ENCODE measurements at regions not wholly inside any gene's neighbourhood (a gene's known extent, or its start where the extent isn't known, plus 50 kb on each side); places are given as distances from the start of the nearest gene placed in this dataset.

DNA sequence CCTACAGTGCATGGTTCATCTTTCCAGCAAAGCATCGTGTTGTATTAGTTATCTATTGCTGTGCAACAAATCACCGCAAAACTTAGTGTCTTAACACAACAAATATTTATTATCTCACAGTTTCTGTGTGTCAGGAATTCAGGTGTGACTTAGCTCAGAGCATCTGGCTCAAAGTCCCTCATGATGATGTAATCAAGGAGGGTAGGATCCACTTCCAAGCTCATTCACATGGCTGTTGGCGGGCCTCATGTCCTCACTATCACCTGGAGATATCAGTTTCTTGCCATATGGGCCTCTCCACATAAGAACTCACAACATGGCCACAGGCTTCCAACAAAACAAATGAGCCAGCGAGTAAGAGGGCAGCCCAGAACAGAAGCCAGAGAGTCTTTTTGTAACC lies 135.6 kb upstream of the GJB5 start:
- no peaks in the 10 kb centered on the region for H3K27me3 ChIP-seq
- H3K4me1 ChIP-seq = no peaks in the 10 kb centered on the region
- H3K27ac ChIP-seq = no peak overlapping the region
- no peaks in the 10 kb centered on the region for H3K36me3 ChIP-seq
- intact Hi-C loops (cut with DNase I) = no loop called here
- WGBS, 2 donors = 82 to 86% methylated on average over 4 of the region's 4 CpGs
- DNase-seq = no peak
- H3K9me3 ChIP-seq = no peaks in the 10 kb centered on the region
- no peak overlapping the region for H3K4me3 ChIP-seq (replicated peaks in 1 of 3)
- no peak for TF ChIP-seq POLR2A (IDR thresholded peaks at IDR 0.05)
- TF ChIP-seq, protein P1, sequence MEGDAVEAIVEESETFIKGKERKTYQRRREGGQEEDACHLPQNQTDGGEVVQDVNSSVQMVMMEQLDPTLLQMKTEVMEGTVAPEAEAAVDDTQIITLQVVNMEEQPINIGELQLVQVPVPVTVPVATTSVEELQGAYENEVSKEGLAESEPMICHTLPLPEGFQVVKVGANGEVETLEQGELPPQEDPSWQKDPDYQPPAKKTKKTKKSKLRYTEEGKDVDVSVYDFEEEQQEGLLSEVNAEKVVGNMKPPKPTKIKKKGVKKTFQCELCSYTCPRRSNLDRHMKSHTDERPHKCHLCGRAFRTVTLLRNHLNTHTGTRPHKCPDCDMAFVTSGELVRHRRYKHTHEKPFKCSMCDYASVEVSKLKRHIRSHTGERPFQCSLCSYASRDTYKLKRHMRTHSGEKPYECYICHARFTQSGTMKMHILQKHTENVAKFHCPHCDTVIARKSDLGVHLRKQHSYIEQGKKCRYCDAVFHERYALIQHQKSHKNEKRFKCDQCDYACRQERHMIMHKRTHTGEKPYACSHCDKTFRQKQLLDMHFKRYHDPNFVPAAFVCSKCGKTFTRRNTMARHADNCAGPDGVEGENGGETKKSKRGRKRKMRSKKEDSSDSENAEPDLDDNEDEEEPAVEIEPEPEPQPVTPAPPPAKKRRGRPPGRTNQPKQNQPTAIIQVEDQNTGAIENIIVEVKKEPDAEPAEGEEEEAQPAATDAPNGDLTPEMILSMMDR (IDR thresholded peaks at IDR 0.05) = no peak

DNA sequence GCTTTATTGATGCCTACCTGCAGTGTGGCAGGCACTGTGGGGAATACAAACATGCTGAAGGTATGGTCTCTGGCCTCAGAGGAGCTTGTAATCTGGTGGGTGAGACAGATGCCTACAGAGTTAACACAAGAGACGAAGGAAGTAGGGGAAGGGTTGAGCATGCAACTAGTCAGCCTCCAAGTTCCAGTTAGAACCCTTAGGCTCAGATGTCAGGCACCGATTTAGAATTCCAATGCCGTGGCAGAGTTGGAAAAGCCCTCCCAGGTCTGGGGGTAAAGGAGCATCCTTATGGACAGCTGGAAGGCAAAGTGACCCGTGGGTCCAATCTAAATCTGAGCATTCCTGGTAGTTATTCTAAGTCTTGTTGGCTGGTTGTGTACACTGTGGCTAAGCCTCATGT lies 132.9 kb upstream of the GJB5 start:
- Histone ChIP-seq H3K27ac (no peak overlapping the region), H3K4me3 (replicated peaks in 1 of 3) (no peak overlapping the region), H3K27me3 (no peaks in the 10 kb centered on the region), H3K36me3 (no peaks in the 10 kb centered on the region), H3K9me3 (no peaks in the 10 kb centered on the region), H3K4me1 (no peaks in the 10 kb centered on the region)
- WGBS, 2 donors = 61 to 62% methylated on average over 4 of the region's 4 CpGs
- TF ChIP-seq, protein P1 (IDR thresholded peaks at IDR 0.05) = no peak
- no peak for TF ChIP-seq POLR2A (IDR thresholded peaks at IDR 0.05)
- intact Hi-C loops (cut with DNase I) = no loop called here
- DNase-seq = no peak

DNA sequence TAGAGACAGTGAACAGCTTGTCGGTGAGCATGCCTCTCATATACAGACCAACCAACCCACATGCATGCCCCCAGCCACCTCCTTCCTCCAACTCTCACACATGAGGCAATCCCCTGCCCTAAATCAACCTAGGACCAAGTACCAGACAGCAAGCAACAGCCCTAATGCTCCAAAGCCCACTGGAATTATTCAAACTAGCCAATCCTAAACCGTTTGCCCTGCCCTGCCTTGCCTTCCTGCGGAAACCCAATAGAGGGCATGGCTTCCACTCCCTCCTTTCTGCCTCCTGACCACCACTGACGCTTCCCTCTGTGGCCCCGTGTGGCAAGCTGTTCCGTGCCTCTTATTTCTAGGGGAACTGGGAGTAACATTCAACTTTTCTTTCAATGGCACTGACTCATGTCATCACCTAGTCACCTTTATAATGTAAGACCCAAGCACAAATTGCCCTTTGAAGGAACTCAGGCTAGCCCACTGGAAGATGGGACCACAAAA lies 129.3 kb upstream of the GJB5 start:
- H3K4me1 ChIP-seq = no peaks in the 10 kb centered on the region
- intact Hi-C loops (cut with DNase I) = no loop called here
- DNase-seq = no peak
- H3K27me3 ChIP-seq = no peaks in the 10 kb centered on the region
- no peak overlapping the region for H3K4me3 ChIP-seq (replicated peaks in 1 of 3)
- TF ChIP-seq, protein P1 (IDR thresholded peaks at IDR 0.05) = no peak
- TF ChIP-seq POLR2A (IDR thresholded peaks at IDR 0.05) = no peak
- H3K27ac ChIP-seq = no peak overlapping the region
- 75 to 80% methylated on average over 6 of the region's 6 CpGs for WGBS, 2 donors
- no peaks in the 10 kb centered on the region for H3K9me3 ChIP-seq
- no peaks in the 10 kb centered on the region for H3K36me3 ChIP-seq

DNA sequence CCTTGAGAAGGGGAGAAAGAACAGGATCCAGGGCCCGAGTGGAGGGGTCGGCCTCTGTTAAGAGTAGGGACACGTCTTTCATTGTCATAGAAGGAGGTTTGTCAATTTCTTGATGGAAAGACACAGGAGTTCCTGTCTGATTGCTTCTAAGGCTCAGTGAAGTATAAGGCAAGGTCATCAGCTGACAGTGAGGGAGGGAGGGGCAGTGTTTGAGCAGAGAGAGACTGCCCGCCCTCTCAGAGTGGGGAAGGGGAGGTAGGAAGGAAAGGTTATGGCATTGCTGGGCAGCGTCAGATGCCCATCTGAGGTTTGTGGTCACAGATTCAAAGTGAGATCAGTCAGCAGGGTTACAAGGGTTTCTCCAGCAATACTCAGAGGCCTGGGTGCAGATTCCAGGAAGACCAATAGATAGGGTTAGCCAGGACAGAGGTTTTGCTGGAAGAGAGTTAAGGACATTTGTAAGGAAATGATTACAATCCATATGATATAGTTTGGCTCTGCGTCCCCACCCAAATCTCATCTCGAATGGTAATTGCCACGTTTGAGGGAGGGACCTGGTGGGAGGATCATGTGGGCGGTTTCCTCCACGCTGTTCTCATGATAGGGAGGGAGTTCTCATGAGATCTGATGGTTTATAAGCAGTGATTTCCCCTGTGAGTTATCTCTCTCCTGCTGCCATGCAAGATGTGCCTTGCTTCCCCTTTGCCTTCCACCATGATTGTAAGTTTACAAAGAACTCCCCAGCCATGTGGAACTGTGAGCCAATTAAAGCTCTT lies 127.2 kb upstream of the GJB5 start:
- Histone ChIP-seq H3K27ac (no peak overlapping the region), H3K4me3 (replicated peaks in 1 of 3) (no peak overlapping the region), H3K27me3 (no peaks in the 10 kb centered on the region), H3K9me3 (no peaks in the 10 kb centered on the region), H3K36me3 (no peaks in the 10 kb centered on the region), H3K4me1 (no peaks in the 10 kb centered on the region)
- TF ChIP-seq, protein P1 (IDR thresholded peaks at IDR 0.05) = no peak
- TF ChIP-seq POLR2A (IDR thresholded peaks at IDR 0.05) = no peak
- 73 to 77% methylated on average over 10 of the region's 10 CpGs for WGBS, 2 donors
- no peak for DNase-seq
- intact Hi-C loops (cut with DNase I) = no loop called here

DNA sequence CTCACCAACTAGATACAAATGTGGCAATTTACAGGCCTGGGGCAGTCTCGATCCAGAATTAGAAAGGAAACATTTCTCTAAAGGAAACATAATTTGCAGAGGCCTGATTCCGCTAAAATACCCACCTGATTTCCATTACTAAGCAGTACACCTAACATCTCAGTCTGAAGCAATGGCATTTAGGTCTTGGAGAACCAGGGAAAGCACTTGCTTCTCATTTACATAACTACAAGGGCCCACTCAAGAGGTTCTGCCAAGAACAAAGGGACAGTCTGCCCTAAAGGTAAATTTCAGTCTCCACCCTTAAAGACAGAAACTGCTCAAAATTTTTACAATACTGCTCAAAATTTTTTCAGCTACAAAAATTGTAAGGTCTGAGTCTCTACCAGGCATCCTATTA lies 123.7 kb upstream of the GJB5 start:
- no peak for DNase-seq
- Histone ChIP-seq H3K27me3 (no peaks in the 10 kb centered on the region), H3K9me3 (no peaks in the 10 kb centered on the region), H3K36me3 (no peaks in the 10 kb centered on the region), H3K4me3 (replicated peaks in 1 of 3) (no peak overlapping the region), H3K4me1 (no peaks in the 10 kb centered on the region), H3K27ac (no peak overlapping the region)
- TF ChIP-seq, protein P1 (IDR thresholded peaks at IDR 0.05) = no peak
- 51 to 70% methylated on average over 2 of the region's 2 CpGs for WGBS, 2 donors
- intact Hi-C loops (cut with DNase I) = no loop called here

Measured in thyroid gland (tissue), 4 donors.